K562 (cell line): ENCODE measurements at regions not wholly inside any gene's neighbourhood (a gene's known extent, or its start where the extent isn't known, plus 50 kb on each side); places are given as distances from the start of the nearest gene placed in this dataset.

Experiments
- ATAC-seq: fragments of 200-7000 bp; cut with Tn5 transposase; 3 replicates; pipeline ENCODE4 v1.9.1; 2020; ENCODE audit warnings: moderate library complexity
- BruUV-seq: library from RNA; stranded (reverse); fragments of 400-500 nt; replicated peaks from 2 replicates; lab custom pipeline; 2021; lab: Mats Ljungman, UMichigan
- CTCF ChIA-PET: fragments of 300-600 bp; formaldehyde crosslinking; extraction: SDS; loops from one replicate; lab custom pipeline; 2021; ENCODE audit warnings: low intra/inter-chr PET ratio; lab: Yijun Ruan, JAX
- POLR2A ChIA-PET: fragments of 300-600, 350-650 bp; sonication (Branson Sonifier 250); formaldehyde crosslinking; extraction: SDS; loops from one replicate; lab custom pipeline; 2021; ENCODE audit warnings: antibody characterized with exemption, inconsistent platforms; lab: Yijun Ruan, JAX
- DNase-seq, 4 experiments: peaks; one replicate each; pipeline versions ENCODE4 v3.0.0 to v3.0.0-alpha.2; 2011 to 2018; ENCODE audit warnings: low spot score in 3 of 4, mixed read lengths in 3 of 4; ENCODE audit errors: extremely low read depth in 1 of 4
- FAIRE-seq: peaks from 2 replicates; lab custom pipeline; 2011; peaks lifted over from hg19 to GRCh38; lab: Jason Lieb, UNC
- H2AFZ ChIP-seq: 2 replicates; pipeline ENCODE4 v1.6.0; 2011; ENCODE audit warnings: low read depth, low read length, control low read depth, inconsistent platforms
- H3K27ac ChIP-seq: fragments of 200-600 bp; 3 replicates; pipeline ENCODE4 v1.8.0; 2011; ENCODE audit warnings: low read depth, mild to moderate bottlenecking, control low read depth, inconsistent platforms, low read length, moderate library complexity, mixed read lengths; ENCODE audit errors: extremely low read depth
- H3K27me3 ChIP-seq, 2 experiments: fragments of 300-600 bp in 1 of 2; 2 replicates in 1 of 2; 3 replicates in 1 of 2; pipeline versions ENCODE4 v1.6.0 to v1.8.0; 2011; ENCODE audit warnings: inconsistent platforms in 2 of 2, low read length in 2 of 2, mild to moderate bottlenecking in 1 of 2, mixed read lengths in 1 of 2, moderate library complexity in 1 of 2; ENCODE audit not compliant: control insufficient read depth in 2 of 2, insufficient read depth in 2 of 2
- H3K36me3 ChIP-seq: fragments of 300-600 bp; 3 replicates; pipeline ENCODE4 v1.8.0; 2011; ENCODE audit warnings: mild to moderate bottlenecking, low read length, inconsistent platforms; ENCODE audit not compliant: control insufficient read depth, insufficient read depth
- H3K4me1 ChIP-seq, 2 experiments: fragments of 200-600 bp in 1 of 2; replicated peaks in 1 of 2; 2 replicates in 1 of 2; 3 replicates in 1 of 2; pipeline versions ENCODE4 v1.5.1 to v1.8.0; 2011; ENCODE audit warnings: inconsistent platforms in 2 of 2, low read length in 2 of 2, mild to moderate bottlenecking in 1 of 2, mixed read lengths in 1 of 2, moderate library complexity in 1 of 2; ENCODE audit not compliant: control insufficient read depth in 2 of 2, insufficient read depth in 2 of 2
- H3K4me2 ChIP-seq: 2 replicates; pipeline ENCODE4 v1.6.1; 2011; ENCODE audit warnings: low read length, control low read depth, inconsistent platforms, mixed read lengths; ENCODE audit not compliant: insufficient read depth
- H3K4me3 ChIP-seq: fragments of 200-600 bp; sonication (generic), shearing (Covaris generic); 2 replicates; pipeline ENCODE4 v1.5.1; 2016; ENCODE audit warnings: control low read depth, inconsistent platforms
- H3K79me2 ChIP-seq: fragments of 200-600 bp; 3 replicates; pipeline ENCODE4 v1.8.0; 2011; ENCODE audit warnings: low read length, inconsistent platforms; ENCODE audit not compliant: control insufficient read depth, insufficient read depth
- H3K9ac ChIP-seq, 2 experiments: 2 replicates each; pipeline versions ENCODE4 v1.6.0 to v1.6.1; 2011; ENCODE audit warnings: low read depth in 2 of 2, low read length in 2 of 2, control low read depth in 1 of 2, inconsistent platforms in 1 of 2, mild to moderate bottlenecking in 1 of 2, mixed read lengths in 1 of 2; ENCODE audit not compliant: insufficient read depth in 1 of 2
- H3K9me1 ChIP-seq: one replicate; pipeline ENCODE4 v1.6.0; 2011; ENCODE audit warnings: inconsistent platforms, mild to moderate bottlenecking, low read length, moderate library complexity; ENCODE audit not compliant: control insufficient read depth, insufficient read depth
- H3K9me3 ChIP-seq: replicated peaks from 2 replicates; pipeline ENCODE4 v1.5.1; 2011; ENCODE audit warnings: low read depth, low read length, inconsistent platforms; ENCODE audit not compliant: control insufficient read depth, insufficient read depth
- H4K20me1 ChIP-seq: replicated peaks from 2 replicates; pipeline ENCODE4 v1.6.1; 2011; ENCODE audit warnings: low read length, inconsistent platforms, mixed read lengths; ENCODE audit not compliant: control insufficient read depth, insufficient read depth
- ASH1L ChIP-seq: fragments of 450-650 bp; IDR thresholded peaks from 2 replicates; pipeline ENCODE4 v1.6.1; 2018; ENCODE audit warnings: borderline replicate concordance, mild to moderate bottlenecking, low read depth; ENCODE audit not compliant: partially characterized antibody
- CREB3 ChIP-seq: fragments of 450-650 bp; conservative IDR thresholded peaks from 2 replicates; pipeline ENCODE4 v1.6.1; 2016; ENCODE audit warnings: missing genetic modification characterization, low read depth, mild to moderate bottlenecking, missing compliant biosample characterization, moderate library complexity
- EP400 ChIP-seq: fragments of 450-650 bp; IDR thresholded peaks from 2 replicates; pipeline ENCODE4 v1.6.1; 2017; ENCODE audit warnings: antibody characterized with exemption, mild to moderate bottlenecking, moderate library complexity
- HSF4 ChIP-seq: fragments of 250-450 bp; sonication (Bioruptor Pico); IDR thresholded peaks from 2 replicates; pipeline ENCODE4 v2.1.2; 2022; ENCODE audit warnings: mild to moderate bottlenecking, moderate library complexity, borderline replicate concordance
- IFI16 ChIP-seq: fragments of 250-450 bp; sonication (Bioruptor Pico); IDR thresholded peaks from 2 replicates; pipeline ENCODE4 v2.1.2; 2022; ENCODE audit warnings: mild to moderate bottlenecking, inconsistent platforms
- KLF13 ChIP-seq: fragments of 450-650 bp; IDR thresholded peaks from 2 replicates; pipeline ENCODE4 v1.6.1; 2016; ENCODE audit warnings: missing genetic modification characterization, low read depth, mild to moderate bottlenecking, missing compliant biosample characterization, moderate library complexity, borderline replicate concordance
- MAX ChIP-seq: sonication (generic); formaldehyde crosslinking; IDR thresholded peaks from 2 replicates; pipeline ENCODE4 v1.9.0; 2022; ENCODE audit warnings: mild to moderate bottlenecking, missing genetic modification reagents
- MEIS2 ChIP-seq: fragments of 450-650 bp; IDR thresholded peaks from 2 replicates; pipeline ENCODE4 v1.6.1; 2014; ENCODE audit warnings: mild to moderate bottlenecking; ENCODE audit not compliant: partially characterized antibody
- NFE2L1 ChIP-seq: fragments of 450-650 bp; IDR thresholded peaks from 2 replicates; pipeline ENCODE4 v1.6.1; 2016; ENCODE audit warnings: missing genetic modification characterization, low read depth, mild to moderate bottlenecking, missing compliant biosample characterization, moderate library complexity, borderline replicate concordance
- PCBP1 ChIP-seq: fragments of 200-400 bp; formaldehyde crosslinking; IDR thresholded peaks from 2 replicates; pipeline ENCODE4 v1.6.1; 2018; ENCODE audit warnings: mild to moderate bottlenecking, low read depth, low read length; ENCODE audit not compliant: poor library complexity, severe bottlenecking
- PHF8 ChIP-seq: fragments of 200-600 bp; sonication (generic); IDR thresholded peaks from 2 replicates; pipeline ENCODE4 v1.6.1; 2012; ENCODE audit warnings: mixed run types, mild to moderate bottlenecking, inconsistent platforms, low read length, moderate library complexity, borderline replicate concordance
- SPI1 ChIP-seq: IDR thresholded peaks from 2 replicates; pipeline ENCODE4 v1.6.1; 2011; ENCODE audit warnings: low read depth, low read length, control low read depth, borderline replicate concordance
- TCF15 ChIP-seq: fragments of 250-450 bp; sonication (Bioruptor Pico); IDR thresholded peaks from 2 replicates; pipeline ENCODE4 v1.8.0; 2022; ENCODE audit warnings: moderate library complexity, mild to moderate bottlenecking, inconsistent platforms
- TEAD1 ChIP-seq, 2 experiments: fragments of 450-650 bp in 1 of 2; sonication (generic) in 1 of 2; formaldehyde crosslinking; IDR thresholded peaks; 2 replicates each; pipeline versions ENCODE4 v1.4.0 to v1.8.0; 2020 to 2022; ENCODE audit warnings: mild to moderate bottlenecking in 2 of 2, missing genetic modification reagents in 1 of 2
- XRCC3 ChIP-seq: fragments of 450-650 bp; IDR thresholded peaks from 2 replicates; pipeline ENCODE4 v1.6.1; 2017; ENCODE audit warnings: mild to moderate bottlenecking, moderate library complexity
- ZBTB43 ChIP-seq: sonication (generic); formaldehyde crosslinking; IDR thresholded peaks from 2 replicates; pipeline ENCODE4 v1.8.0; 2023; ENCODE audit warnings: mild to moderate bottlenecking, missing genetic modification reagents
- ZFP1 ChIP-seq: fragments of 450-650 bp; formaldehyde crosslinking; IDR thresholded peaks from 2 replicates; pipeline ENCODE4 v1.4.0; 2020; ENCODE audit warnings: mild to moderate bottlenecking, mixed read lengths
- ZNF551 ChIP-seq: fragments of 250-450 bp; sonication (Bioruptor Pico); IDR thresholded peaks from 2 replicates; pipeline ENCODE4 v1.5.0; 2021; ENCODE audit warnings: mild to moderate bottlenecking, moderate library complexity
- ZNF778 ChIP-seq: fragments of 450-650 bp; formaldehyde crosslinking; IDR thresholded peaks from 2 replicates; pipeline ENCODE4 v1.4.0; 2020; ENCODE audit warnings: mild to moderate bottlenecking, moderate library complexity
- ZSCAN29 ChIP-seq: fragments of 450-650 bp; IDR thresholded peaks from 2 replicates; pipeline ENCODE4 v1.6.1; 2017
- WGBS: fragments of 100-300 bp; shearing (Covaris generic); methylation state at CpG from one replicate; pipeline ENCODE4 v1.1.6; 2016; ENCODE audit warnings: low coverage, mixed read lengths; ENCODE audit not compliant: insufficient coverage; ENCODE audit errors: missing lambda C conversion rate; 5-methylcytosine and 5-hydroxymethylcytosine counted together
- in situ Hi-C: fragments of 300-500 bp; cut with MboI; formaldehyde crosslinking; loops from 4 replicates; pipeline ENCODE4 v1.15.0; 2018; ENCODE audit warnings: inconsistent platforms, mixed read lengths
- intact Hi-C: fragments of 100-400 bp; cut with micrococcal nuclease; formaldehyde crosslinking; loops from 2 replicates; pipeline ENCODE4 v1.14.2; 2022

- TF ChIP-seq PCBP1 (no peak), PHF8 (no peak), SPI1 (no peak), TEAD1 (CRISPR knock-in tag; IDR thresholded peaks at IDR 0.05) (no peak), EP400 (no peak), CREB3 (tag) (no peak), ZNF551 (no peak), ZFP1 (CRISPR knock-in tag) (no peak)
These were observed 129.6 kb upstream of the FRY start (continued) for GRCh38 chr13:31901985-31902384.

- BruUV-seq, result no TSS peak
- ChIA-PET POLR2A (no interaction called here), CTCF (no interaction called here)
- no peaks in the 10 kb centered on the region for H3K9me3 ChIP-seq
- ATAC-seq, result no peak
- 0% methylated on average over 7 of the region's 7 CpGs for WGBS
- H3K36me3 ChIP-seq, result no peaks in the 10 kb centered on the region
- no peak overlapping the region for H3K27ac ChIP-seq
- DNase-seq, result no peak
- H3K4me3 ChIP-seq, result no peak overlapping the region
- H4K20me1 ChIP-seq, result no peaks in the 10 kb centered on the region
- no peak for FAIRE-seq
- intact Hi-C loops, result no loop called here
- no peaks in the 10 kb centered on the region; a peak in 1 of 5 replicates for H3K27me3 ChIP-seq
- no peak overlapping the region for H2AFZ ChIP-seq
- no peak overlapping the region for H3K9ac ChIP-seq
- in situ Hi-C loops, result loop anchor here (25.0 kb wide), 1 partner anchor 409 kb away; the partner anchor contains the start of genes BRCA2 and ZAR1L
- no peaks in the 10 kb centered on the region for H3K79me2 ChIP-seq
- H3K4me1 ChIP-seq, result no peaks in the 10 kb centered on the region
- no peaks in the 10 kb centered on the region for H3K9me1 ChIP-seq
- no peak overlapping the region for H3K4me2 ChIP-seq
- TF ChIP-seq IFI16, result no peak
- no peak for TF ChIP-seq TCF15 (CRISPR knock-in tag)
- no peak for TF ChIP-seq MAX
- TF ChIP-seq ZNF778 (CRISPR knock-in tag), result no peak
- no peak for TF ChIP-seq ASH1L
- TF ChIP-seq XRCC3, result no peak
- TF ChIP-seq NFE2L1, result no peak
- TF ChIP-seq ZBTB43, result no peak
- TF ChIP-seq ZSCAN29, result no peak
- TF ChIP-seq MEIS2, result no peak
- no peak for TF ChIP-seq KLF13 (tag)
- TF ChIP-seq HSF4 (CRISPR knock-in tag), result no peak
These were observed 128.3 kb upstream of the FRY start for GRCh38 chr13:31903111-31903815.
